ENCODE measurements at regions not wholly inside any gene's neighbourhood (a gene's known extent, or its start where the extent isn't known, plus 50 kb on each side); places are given as distances from the start of the nearest gene placed in this dataset.

GRCh38 chr10:108975459-108976058 lies 947.8 kb downstream of the XPNPEP1 start:
- no peak overlapping the region for H3K4me3 Mint-ChIP-seq
- H3K27ac Mint-ChIP-seq (ENCODE audit: unreplicated experiment) = no peak overlapping the region
- no peaks in the 10 kb centered on the region for H3K4me1 Mint-ChIP-seq
- H3K36me3 Mint-ChIP-seq (ENCODE audit: low read depth) = no peaks in the 10 kb centered on the region
- peaks cover 6% of the 10 kb centered on the region for H3K27me3 Mint-ChIP-seq (ENCODE audit: low read depth)
- H3K9me3 Mint-ChIP-seq = peaks cover 3% of the 10 kb centered on the region
- no peak for DNase-seq (ENCODE audit: low read depth, low spot score)
- TF ChIP-seq CTCF (conservative IDR thresholded peaks at IDR 0.05) = no peak

GRCh38 chr10:108970016-108970415 lies 953.3 kb downstream of the XPNPEP1 start:
- TF ChIP-seq CTCF (conservative IDR thresholded peaks at IDR 0.05) = no peak
- H3K27me3 Mint-ChIP-seq (ENCODE audit: low read depth) = peaks cover 8% of the 10 kb centered on the region
- H3K27ac Mint-ChIP-seq (ENCODE audit: unreplicated experiment) = no peak overlapping the region
- H3K4me1 Mint-ChIP-seq = no peaks in the 10 kb centered on the region
- H3K4me3 Mint-ChIP-seq = no peak overlapping the region
- peak; percentile 22 for DNase-seq (ENCODE audit: low read depth, low spot score)
- no peaks in the 10 kb centered on the region for H3K36me3 Mint-ChIP-seq (ENCODE audit: low read depth)
- peaks cover 3% of the 10 kb centered on the region for H3K9me3 Mint-ChIP-seq

GRCh38 chr10:108966411-108966810 lies 956.9 kb downstream of the XPNPEP1 start:
- H3K27me3 Mint-ChIP-seq (ENCODE audit: low read depth) = peaks cover 5% of the 10 kb centered on the region
- no peak overlapping the region for H3K27ac Mint-ChIP-seq (ENCODE audit: unreplicated experiment)
- TF ChIP-seq CTCF (conservative IDR thresholded peaks at IDR 0.05) = no peak
- H3K36me3 Mint-ChIP-seq (ENCODE audit: low read depth) = no peaks in the 10 kb centered on the region
- no peaks in the 10 kb centered on the region for H3K4me1 Mint-ChIP-seq
- H3K4me3 Mint-ChIP-seq = no peak overlapping the region
- no peaks in the 10 kb centered on the region for H3K9me3 Mint-ChIP-seq
- DNase-seq (ENCODE audit: low read depth, low spot score) = no peak

- no peak overlapping the region for H3K4me3 Mint-ChIP-seq
- DNase-seq (ENCODE audit: low read depth, low spot score) = no peak
- no peak for TF ChIP-seq CTCF (conservative IDR thresholded peaks at IDR 0.05)
- H3K27ac Mint-ChIP-seq (ENCODE audit: unreplicated experiment) = no peak overlapping the region
- H3K4me1 Mint-ChIP-seq = no peaks in the 10 kb centered on the region
- H3K36me3 Mint-ChIP-seq (ENCODE audit: low read depth) = no peaks in the 10 kb centered on the region
- H3K9me3 Mint-ChIP-seq = no peaks in the 10 kb centered on the region
- peaks cover 5% of the 10 kb centered on the region for H3K27me3 Mint-ChIP-seq (ENCODE audit: low read depth)
Observed at GRCh38 chr10:108966005-108966404, 957.3 kb downstream of the XPNPEP1 start.

- no peak for DNase-seq (ENCODE audit: low read depth, low spot score)
- H3K27ac Mint-ChIP-seq (ENCODE audit: unreplicated experiment) = no peak overlapping the region
- no peaks in the 10 kb centered on the region for H3K36me3 Mint-ChIP-seq (ENCODE audit: low read depth)
- H3K27me3 Mint-ChIP-seq (ENCODE audit: low read depth) = peaks cover 4% of the 10 kb centered on the region
- H3K4me1 Mint-ChIP-seq = no peaks in the 10 kb centered on the region
- H3K4me3 Mint-ChIP-seq = no peak overlapping the region
- H3K9me3 Mint-ChIP-seq = no peaks in the 10 kb centered on the region
- no peak for TF ChIP-seq CTCF (conservative IDR thresholded peaks at IDR 0.05)
Observed at GRCh38 chr10:108962172-108962571, 961.1 kb downstream of the XPNPEP1 start.

All from neural crest cell (in vitro differentiated cells).